ENCODE measurements at regions not wholly inside any gene's neighbourhood (a gene's known extent, or its start where the extent isn't known, plus 50 kb on each side); places are given as distances from the start of the nearest gene placed in this dataset.
"Not testable (repeated sequence)": the region's sequence is repeated elsewhere in the genome, so short reads cannot be mapped to it uniquely, and the experiment has no call there.

- intact Hi-C loops (cut with micrococcal nuclease; ENCODE audit: unreplicated experiment): no loop called here
- no TSS peak for BruUV-seq (replicated peaks)
- Histone ChIP-seq H3K27me3 (ENCODE audit: control insufficient read depth, insufficient read depth, low read length) (peaks cover 17% of the 10 kb centered on the region), H3K27ac (ENCODE audit: low read length) (no peak overlapping the region), H3K4me3 (ENCODE audit: low read depth in 2 of 2, low read length in 2 of 2) (no peak overlapping the region), H3K9me3 (ENCODE audit: control insufficient read depth, insufficient read depth, low read depth, low read length) (no peaks in the 10 kb centered on the region), H3K36me3 (ENCODE audit: control insufficient read depth, insufficient read depth, low read length) (no peaks in the 10 kb centered on the region), H3K4me1 (ENCODE audit: control insufficient read depth, insufficient read depth, low read length) (no peaks in the 10 kb centered on the region)
- in situ Hi-C loops (cut with HindIII; ENCODE audit: low pct_unique_long_range_greater_than_20kb, low sequenced_read_pairs): no loop called here
- DNase-seq (ENCODE audit: low read depth, low spot score) (no peak), ATAC-seq (no peak)
- ChIA-PET POLR2A (no interaction called here), CTCF (no interaction called here)
- TF ChIP-seq SIN3A (IDR thresholded peaks at IDR 0.05; ENCODE audit: borderline replicate concordance, insufficient read depth, low read depth, low read length): no peak
- TF ChIP-seq TCF7L2 (IDR thresholded peaks at IDR 0.05; ENCODE audit: low read depth, low read length): no peak
- TF ChIP-seq CTCF (IDR thresholded peaks at IDR 0.05): no peak
- no peak for TF ChIP-seq POLR2AphosphoS5 (IDR thresholded peaks at IDR 0.05; ENCODE audit: low read depth, low read length)
- TF ChIP-seq REST (IDR thresholded peaks at IDR 0.05; ENCODE audit: insufficient read depth in 1 of 2, low read depth in 2 of 2, low read length in 1 of 2): no peak
Measured at GRCh38 chr17:74128456-74129211, 74.8 kb upstream of the RPL38 start.

- POLR2A ChIA-PET; H3K4me3 ChIP-seq (ENCODE audit: low read depth in 2 of 2, low read length in 2 of 2); H3K27ac ChIP-seq (ENCODE audit: low read length); ATAC-seq; BruUV-seq (replicated peaks); H3K4me1 ChIP-seq (ENCODE audit: control insufficient read depth, insufficient read depth, low read length); intact Hi-C loops (cut with micrococcal nuclease; ENCODE audit: unreplicated experiment); DNase-seq (ENCODE audit: low read depth, low spot score); H3K36me3 ChIP-seq (ENCODE audit: control insufficient read depth, insufficient read depth, low read length); in situ Hi-C loops (cut with HindIII; ENCODE audit: low pct_unique_long_range_greater_than_20kb, low sequenced_read_pairs); H3K9me3 ChIP-seq (ENCODE audit: control insufficient read depth, insufficient read depth, low read depth, low read length): not testable (repeated sequence)
- peaks cover 19% of the 10 kb centered on the region for H3K27me3 ChIP-seq (ENCODE audit: control insufficient read depth, insufficient read depth, low read length)
- CTCF ChIA-PET: interaction anchor here (0.6 kb wide), 1 partner anchor 103 kb away, joined by 3 read pairs; no protein-coding TSS in a partner anchor
Measured at GRCh38 chr17:74129800-74130199, 73.7 kb upstream of the RPL38 start.

GRCh38 chr17:74130276-74130675, 73.2 kb upstream of the RPL38 start:
- ATAC-seq: no peak
- H3K4me1 ChIP-seq (ENCODE audit: control insufficient read depth, insufficient read depth, low read length): no peaks in the 10 kb centered on the region
- H3K9me3 ChIP-seq (ENCODE audit: control insufficient read depth, insufficient read depth, low read depth, low read length): no peaks in the 10 kb centered on the region
- no peak for DNase-seq (ENCODE audit: low read depth, low spot score)
- H3K36me3 ChIP-seq (ENCODE audit: control insufficient read depth, insufficient read depth, low read length): no peaks in the 10 kb centered on the region
- H3K4me3 ChIP-seq (ENCODE audit: low read depth in 2 of 2, low read length in 2 of 2): no peak overlapping the region
- ChIA-PET CTCF (no interaction called here), POLR2A (no interaction called here)
- no peak overlapping the region for H3K27ac ChIP-seq (ENCODE audit: low read length)
- BruUV-seq (replicated peaks): no TSS peak
- intact Hi-C loops (cut with micrococcal nuclease; ENCODE audit: unreplicated experiment): no loop called here
- in situ Hi-C loops (cut with HindIII; ENCODE audit: low pct_unique_long_range_greater_than_20kb, low sequenced_read_pairs): no loop called here
- TF ChIP-seq REST (IDR thresholded peaks at IDR 0.05; ENCODE audit: insufficient read depth in 1 of 2, low read depth in 2 of 2, low read length in 1 of 2) (no peak), CTCF (IDR thresholded peaks at IDR 0.05) (no peak), POLR2AphosphoS5 (IDR thresholded peaks at IDR 0.05; ENCODE audit: low read depth, low read length) (no peak), TCF7L2 (IDR thresholded peaks at IDR 0.05; ENCODE audit: low read depth, low read length) (no peak), SIN3A (IDR thresholded peaks at IDR 0.05; ENCODE audit: borderline replicate concordance, insufficient read depth, low read depth, low read length) (no peak)
- peaks cover 21% of the 10 kb centered on the region for H3K27me3 ChIP-seq (ENCODE audit: control insufficient read depth, insufficient read depth, low read length)

All from Panc1 (cell line).